GM15510 (cell line): ENCODE measurements at regions not wholly inside any gene's neighbourhood (a gene's known extent, or its start where the extent isn't known, plus 50 kb on each side); places are given as distances from the start of the nearest gene placed in this dataset.

Source experiments
- POLR2A ChIP-seq: IDR thresholded peaks from 3 replicates; pipeline ENCODE4 v1.6.1; 2011; ENCODE audit warnings: borderline replicate concordance; ENCODE audit not compliant: insufficient read length; ENCODE audit errors: extremely low read depth

GRCh38 chr6:167754691-167755090 lies 72.0 kb upstream of the AFDN start:
- no peak for TF ChIP-seq POLR2A

- no peak for TF ChIP-seq POLR2A
Measured at GRCh38 chr6:167755461-167755860, 71.2 kb upstream of the AFDN start.

- TF ChIP-seq POLR2A: no peak
Measured at GRCh38 chr6:167756597-167756996, 70.1 kb upstream of the AFDN start.

- no peak for TF ChIP-seq POLR2A
Measured at GRCh38 chr6:167757249-167757648, 69.5 kb upstream of the AFDN start.

GRCh38 chr6:167757821-167758220 lies 68.9 kb upstream of the AFDN start:
- no peak for TF ChIP-seq POLR2A

- no peak for TF ChIP-seq POLR2A
Measured at GRCh38 chr6:167758309-167759023, 68.2 kb upstream of the AFDN start.

GRCh38 chr6:167759206-167759605 lies 67.5 kb upstream of the AFDN start:
- TF ChIP-seq POLR2A: no peak

GRCh38 chr6:167759912-167760311 lies 66.8 kb upstream of the AFDN start:
- TF ChIP-seq POLR2A: no peak

- TF ChIP-seq POLR2A: no peak
Measured at GRCh38 chr6:167760979-167761793, 65.5 kb upstream of the AFDN start.

- TF ChIP-seq POLR2A: no peak
Measured at GRCh38 chr6:167761794-167762258, 64.9 kb upstream of the AFDN start.

- no peak for TF ChIP-seq POLR2A
Measured at GRCh38 chr6:167762259-167762962, 64.3 kb upstream of the AFDN start.

GRCh38 chr6:167763056-167763944 lies 63.4 kb upstream of the AFDN start:
- no peak for TF ChIP-seq POLR2A

- no peak for TF ChIP-seq POLR2A
Measured at GRCh38 chr6:167764215-167764614, 62.5 kb upstream of the AFDN start.

GRCh38 chr6:167764713-167765479 lies 61.8 kb upstream of the AFDN start:
- no peak for TF ChIP-seq POLR2A

- no peak for TF ChIP-seq POLR2A
Measured at GRCh38 chr6:167766986-167767714, 59.6 kb upstream of the AFDN start.
